ENCODE measurements at regions not wholly inside any gene's neighbourhood (a gene's known extent, or its start where the extent isn't known, plus 50 kb on each side); places are given as distances from the start of the nearest gene placed in this dataset.
"Not testable (repeated sequence)": the region's sequence is repeated elsewhere in the genome, so short reads cannot be mapped to it uniquely, and the experiment has no call there.

GRCh38 chr2:91766349-91767048, 3075.0 kb downstream of the RPIA start:
- H3K79me2 ChIP-seq (ENCODE audit: control insufficient read depth, insufficient read depth, low read length); H2AFZ ChIP-seq (ENCODE audit: low read length); H3K27me3 ChIP-seq (ENCODE audit: control insufficient read depth, insufficient read depth, low read length); H4K20me1 ChIP-seq (ENCODE audit: control insufficient read depth, extremely low read depth, insufficient read depth, low read length); H3K27ac ChIP-seq (ENCODE audit: insufficient read depth, low read length); H3K36me3 ChIP-seq (ENCODE audit: control insufficient read depth, insufficient read depth, low read length); H3K9ac ChIP-seq (ENCODE audit: insufficient read depth, low read length); H3K4me1 ChIP-seq (ENCODE audit: control insufficient read depth, extremely low read depth, insufficient read depth, low read length); H3K4me3 ChIP-seq (replicated peaks in 1 of 4; ENCODE audit: control extremely low read depth in 1 of 4, insufficient read depth in 1 of 4, low read depth in 3 of 4, low read length in 4 of 4); H3K4me2 ChIP-seq (ENCODE audit: extremely low read depth, insufficient read depth, low read length); H3K9me3 ChIP-seq (ENCODE audit: control insufficient read depth, insufficient read depth, low read depth, low read length): not testable (repeated sequence)
- DNase-seq (ENCODE audit: low read depth in 2 of 2) = peak; percentile 60 to 76

GRCh38 chr2:91768301-91768700, 3076.8 kb downstream of the RPIA start:
- not testable (repeated sequence) for H3K4me2 ChIP-seq (ENCODE audit: extremely low read depth, insufficient read depth, low read length)

DNA sequence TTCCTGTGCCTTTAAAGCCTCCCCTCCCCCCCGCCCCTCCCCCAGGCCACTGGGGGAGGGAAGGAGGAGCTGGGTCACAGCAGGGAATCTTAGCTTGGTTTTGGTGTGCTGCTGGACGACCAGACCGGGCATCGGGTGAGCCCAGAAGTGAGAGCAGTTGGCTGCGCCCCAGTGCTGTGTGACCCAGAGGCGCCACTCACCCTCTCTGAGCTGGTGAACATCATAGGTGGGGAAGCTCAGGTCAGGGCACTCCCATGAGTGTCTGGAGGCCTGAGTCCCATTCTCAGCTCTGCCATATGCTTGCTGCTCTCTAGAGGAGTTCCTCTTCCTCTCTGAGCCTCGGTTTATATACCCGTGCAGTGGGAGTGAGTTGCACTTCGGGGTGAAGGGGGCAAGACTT, 3077.5 kb downstream of the RPIA start:
- not testable (repeated sequence) for H3K4me3 ChIP-seq (replicated peaks in 1 of 4; ENCODE audit: control extremely low read depth in 1 of 4, insufficient read depth in 1 of 4, low read depth in 3 of 4, low read length in 4 of 4); H3K36me3 ChIP-seq (ENCODE audit: control insufficient read depth, insufficient read depth, low read length); H4K20me1 ChIP-seq (ENCODE audit: control insufficient read depth, extremely low read depth, insufficient read depth, low read length); DNase-seq (ENCODE audit: low read depth in 2 of 2); H2AFZ ChIP-seq (ENCODE audit: low read length); H3K9me3 ChIP-seq (ENCODE audit: control insufficient read depth, insufficient read depth, low read depth, low read length); H3K27ac ChIP-seq (ENCODE audit: insufficient read depth, low read length); H3K4me1 ChIP-seq (ENCODE audit: control insufficient read depth, extremely low read depth, insufficient read depth, low read length); H3K27me3 ChIP-seq (ENCODE audit: control insufficient read depth, insufficient read depth, low read length); H3K4me2 ChIP-seq (ENCODE audit: extremely low read depth, insufficient read depth, low read length); H3K9ac ChIP-seq (ENCODE audit: insufficient read depth, low read length); H3K79me2 ChIP-seq (ENCODE audit: control insufficient read depth, insufficient read depth, low read length)

More at GRCh38 chr2:91768301-91768700, 3076.8 kb downstream of the RPIA start:
- H3K27ac ChIP-seq (ENCODE audit: insufficient read depth, low read length); H3K27me3 ChIP-seq (ENCODE audit: control insufficient read depth, insufficient read depth, low read length); H3K4me1 ChIP-seq (ENCODE audit: control insufficient read depth, extremely low read depth, insufficient read depth, low read length); H2AFZ ChIP-seq (ENCODE audit: low read length); H3K9ac ChIP-seq (ENCODE audit: insufficient read depth, low read length); H4K20me1 ChIP-seq (ENCODE audit: control insufficient read depth, extremely low read depth, insufficient read depth, low read length); H3K4me3 ChIP-seq (replicated peaks in 1 of 4; ENCODE audit: control extremely low read depth in 1 of 4, insufficient read depth in 1 of 4, low read depth in 3 of 4, low read length in 4 of 4); H3K79me2 ChIP-seq (ENCODE audit: control insufficient read depth, insufficient read depth, low read length); DNase-seq (ENCODE audit: low read depth in 2 of 2); H3K36me3 ChIP-seq (ENCODE audit: control insufficient read depth, insufficient read depth, low read length); H3K9me3 ChIP-seq (ENCODE audit: control insufficient read depth, insufficient read depth, low read depth, low read length): not testable (repeated sequence)

- not testable (repeated sequence) for H3K79me2 ChIP-seq (ENCODE audit: control insufficient read depth, insufficient read depth, low read length); H3K36me3 ChIP-seq (ENCODE audit: control insufficient read depth, insufficient read depth, low read length); H3K27me3 ChIP-seq (ENCODE audit: control insufficient read depth, insufficient read depth, low read length); H4K20me1 ChIP-seq (ENCODE audit: control insufficient read depth, extremely low read depth, insufficient read depth, low read length); DNase-seq (ENCODE audit: low read depth in 2 of 2); H3K9ac ChIP-seq (ENCODE audit: insufficient read depth, low read length); H3K4me2 ChIP-seq (ENCODE audit: extremely low read depth, insufficient read depth, low read length); H3K9me3 ChIP-seq (ENCODE audit: control insufficient read depth, insufficient read depth, low read depth, low read length); H3K4me3 ChIP-seq (replicated peaks in 1 of 4; ENCODE audit: control extremely low read depth in 1 of 4, insufficient read depth in 1 of 4, low read depth in 3 of 4, low read length in 4 of 4); H3K27ac ChIP-seq (ENCODE audit: insufficient read depth, low read length); H2AFZ ChIP-seq (ENCODE audit: low read length); H3K4me1 ChIP-seq (ENCODE audit: control insufficient read depth, extremely low read depth, insufficient read depth, low read length)
These were observed 3078.6 kb downstream of the RPIA start for GRCh38 chr2:91770046-91770575.

GRCh38 chr2:91771604-91772003, 3080.1 kb downstream of the RPIA start:
- H3K27ac ChIP-seq (ENCODE audit: insufficient read depth, low read length); H3K4me2 ChIP-seq (ENCODE audit: extremely low read depth, insufficient read depth, low read length); H3K27me3 ChIP-seq (ENCODE audit: control insufficient read depth, insufficient read depth, low read length); H2AFZ ChIP-seq (ENCODE audit: low read length); H3K9ac ChIP-seq (ENCODE audit: insufficient read depth, low read length); H3K4me3 ChIP-seq (replicated peaks in 1 of 4; ENCODE audit: control extremely low read depth in 1 of 4, insufficient read depth in 1 of 4, low read depth in 3 of 4, low read length in 4 of 4); DNase-seq (ENCODE audit: low read depth in 2 of 2); H3K36me3 ChIP-seq (ENCODE audit: control insufficient read depth, insufficient read depth, low read length); H3K4me1 ChIP-seq (ENCODE audit: control insufficient read depth, extremely low read depth, insufficient read depth, low read length); H3K9me3 ChIP-seq (ENCODE audit: control insufficient read depth, insufficient read depth, low read depth, low read length); H4K20me1 ChIP-seq (ENCODE audit: control insufficient read depth, extremely low read depth, insufficient read depth, low read length); H3K79me2 ChIP-seq (ENCODE audit: control insufficient read depth, insufficient read depth, low read length): not testable (repeated sequence)

- not testable (repeated sequence) for H3K36me3 ChIP-seq (ENCODE audit: control insufficient read depth, insufficient read depth, low read length); H3K4me3 ChIP-seq (replicated peaks in 1 of 4; ENCODE audit: control extremely low read depth in 1 of 4, insufficient read depth in 1 of 4, low read depth in 3 of 4, low read length in 4 of 4); H2AFZ ChIP-seq (ENCODE audit: low read length); H3K79me2 ChIP-seq (ENCODE audit: control insufficient read depth, insufficient read depth, low read length); H3K27ac ChIP-seq (ENCODE audit: insufficient read depth, low read length); H3K4me2 ChIP-seq (ENCODE audit: extremely low read depth, insufficient read depth, low read length); H3K9me3 ChIP-seq (ENCODE audit: control insufficient read depth, insufficient read depth, low read depth, low read length); H3K4me1 ChIP-seq (ENCODE audit: control insufficient read depth, extremely low read depth, insufficient read depth, low read length); H4K20me1 ChIP-seq (ENCODE audit: control insufficient read depth, extremely low read depth, insufficient read depth, low read length); H3K27me3 ChIP-seq (ENCODE audit: control insufficient read depth, insufficient read depth, low read length); DNase-seq (ENCODE audit: low read depth in 2 of 2); H3K9ac ChIP-seq (ENCODE audit: insufficient read depth, low read length)
These were observed 3080.9 kb downstream of the RPIA start for GRCh38 chr2:91772240-91772937.
